ENCODE measurements at regions not wholly inside any gene's neighbourhood (a gene's known extent, or its start where the extent isn't known, plus 50 kb on each side); places are given as distances from the start of the nearest gene placed in this dataset.
"Not testable (repeated sequence)": the region's sequence is repeated elsewhere in the genome, so short reads cannot be mapped to it uniquely, and the experiment has no call there.

GRCh38 chr11:71129624-71130023, 122.8 kb downstream of the SHANK2 start:
- H3K4me1 ChIP-seq (ENCODE audit: control insufficient read depth, insufficient read depth, low read length), result no peaks in the 10 kb centered on the region
- BruUV-seq (replicated peaks), result no TSS peak
- DNase-seq (ENCODE audit: low read depth, low spot score) (no peak), ATAC-seq (no peak)
- POLR2A ChIA-PET, result no interaction called here
- TF ChIP-seq SIN3A (IDR thresholded peaks at IDR 0.05; ENCODE audit: borderline replicate concordance, insufficient read depth, low read depth, low read length), result no peak
- no peak for TF ChIP-seq CTCF (IDR thresholded peaks at IDR 0.05)
- TF ChIP-seq POLR2AphosphoS5 (IDR thresholded peaks at IDR 0.05; ENCODE audit: low read depth, low read length), result no peak
- TF ChIP-seq REST (IDR thresholded peaks at IDR 0.05; ENCODE audit: insufficient read depth in 1 of 2, low read depth in 2 of 2, low read length in 1 of 2), result no peak
- TF ChIP-seq TCF7L2 (IDR thresholded peaks at IDR 0.05; ENCODE audit: low read depth, low read length), result no peak
- no peak overlapping the region for H3K27ac ChIP-seq (ENCODE audit: low read length)
- in situ Hi-C loops (cut with HindIII; ENCODE audit: low pct_unique_long_range_greater_than_20kb, low sequenced_read_pairs), result no loop called here
- no peak overlapping the region for H3K4me3 ChIP-seq (ENCODE audit: low read depth in 2 of 2, low read length in 2 of 2)
- no peaks in the 10 kb centered on the region for H3K36me3 ChIP-seq (ENCODE audit: control insufficient read depth, insufficient read depth, low read length)
- H3K27me3 ChIP-seq (ENCODE audit: control insufficient read depth, insufficient read depth, low read length), result no peaks in the 10 kb centered on the region
- intact Hi-C loops (cut with micrococcal nuclease; ENCODE audit: unreplicated experiment), result no loop called here
- CTCF ChIA-PET, result no interaction called here
- no peaks in the 10 kb centered on the region for H3K9me3 ChIP-seq (ENCODE audit: control insufficient read depth, insufficient read depth, low read depth, low read length)

GRCh38 chr11:71127806-71128205, 124.6 kb downstream of the SHANK2 start:
- ATAC-seq (no peak), DNase-seq (ENCODE audit: low read depth, low spot score) (no peak)
- Histone ChIP-seq H3K36me3 (ENCODE audit: control insufficient read depth, insufficient read depth, low read length) (no peaks in the 10 kb centered on the region), H3K27me3 (ENCODE audit: control insufficient read depth, insufficient read depth, low read length) (no peaks in the 10 kb centered on the region), H3K4me1 (ENCODE audit: control insufficient read depth, insufficient read depth, low read length) (no peaks in the 10 kb centered on the region), H3K4me3 (ENCODE audit: low read depth in 2 of 2, low read length in 2 of 2) (no peak overlapping the region), H3K9me3 (ENCODE audit: control insufficient read depth, insufficient read depth, low read depth, low read length) (no peaks in the 10 kb centered on the region), H3K27ac (ENCODE audit: low read length) (no peak overlapping the region)
- ChIA-PET CTCF (no interaction called here), POLR2A (no interaction called here)
- BruUV-seq (replicated peaks), result no TSS peak
- intact Hi-C loops (cut with micrococcal nuclease; ENCODE audit: unreplicated experiment) (no loop called here), in situ Hi-C loops (cut with HindIII; ENCODE audit: low pct_unique_long_range_greater_than_20kb, low sequenced_read_pairs) (no loop called here)
- TF ChIP-seq CTCF (IDR thresholded peaks at IDR 0.05) (no peak), TCF7L2 (IDR thresholded peaks at IDR 0.05; ENCODE audit: low read depth, low read length) (no peak), REST (IDR thresholded peaks at IDR 0.05; ENCODE audit: insufficient read depth in 1 of 2, low read depth in 2 of 2, low read length in 1 of 2) (no peak), SIN3A (IDR thresholded peaks at IDR 0.05; ENCODE audit: borderline replicate concordance, insufficient read depth, low read depth, low read length) (no peak), POLR2AphosphoS5 (IDR thresholded peaks at IDR 0.05; ENCODE audit: low read depth, low read length) (no peak)

GRCh38 chr11:71126401-71126800, 126.0 kb downstream of the SHANK2 start:
- CTCF ChIA-PET; BruUV-seq (replicated peaks); POLR2A ChIA-PET; DNase-seq (ENCODE audit: low read depth, low spot score); H3K4me1 ChIP-seq (ENCODE audit: control insufficient read depth, insufficient read depth, low read length); H3K9me3 ChIP-seq (ENCODE audit: control insufficient read depth, insufficient read depth, low read depth, low read length); in situ Hi-C loops (cut with HindIII; ENCODE audit: low pct_unique_long_range_greater_than_20kb, low sequenced_read_pairs); H3K27me3 ChIP-seq (ENCODE audit: control insufficient read depth, insufficient read depth, low read length); H3K36me3 ChIP-seq (ENCODE audit: control insufficient read depth, insufficient read depth, low read length); H3K27ac ChIP-seq (ENCODE audit: low read length); intact Hi-C loops (cut with micrococcal nuclease; ENCODE audit: unreplicated experiment); H3K4me3 ChIP-seq (ENCODE audit: low read depth in 2 of 2, low read length in 2 of 2); ATAC-seq: not testable (repeated sequence)
